NCI-H1092 treated with DMSO at 0.1 percent for 48 hours (cell line): ENCODE measurements at regions not wholly inside any gene's neighbourhood (a gene's known extent, or its start where the extent isn't known, plus 50 kb on each side); places are given as distances from the start of the nearest gene placed in this dataset.
A peak's percentile ranks its signal among the peaks of the same experiment; 100 is the strongest.

Experiments used
- DNase-seq: peaks from one replicate; lab custom pipeline; 2025; lab: John Stamatoyannopoulos, UW

GRCh38 chr1:68551459-68551858 lies 54.6 kb upstream of the DEPDC1 start:
- DNase-seq, result no peak

GRCh38 chr1:68558321-68559026 lies 61.6 kb upstream of the DEPDC1 start:
- DNase-seq, result no peak

- DNase-seq, result no peak
Observed at GRCh38 chr1:68565923-68566322, 69.0 kb upstream of the DEPDC1 start.

GRCh38 chr1:68570871-68571270 lies 74.0 kb upstream of the DEPDC1 start:
- no peak for DNase-seq

- DNase-seq, result no peak
Observed at GRCh38 chr1:68571454-68572235, 74.8 kb upstream of the DEPDC1 start.

- DNase-seq, result peak; percentile 5
Observed at GRCh38 chr1:68585351-68585750, 88.5 kb upstream of the DEPDC1 start.

GRCh38 chr1:68586766-68587165 lies 89.9 kb upstream of the DEPDC1 start:
- DNase-seq, result no peak

- no peak for DNase-seq
Observed at GRCh38 chr1:68588304-68588703, 91.4 kb upstream of the DEPDC1 start.

- DNase-seq, result no peak
Observed at GRCh38 chr1:68590473-68590872, 93.6 kb upstream of the DEPDC1 start.

GRCh38 chr1:68594851-68595250 lies 98.0 kb upstream of the DEPDC1 start:
- DNase-seq, result no peak

- no peak for DNase-seq
Observed at GRCh38 chr1:68600049-68600661, 103.3 kb upstream of the DEPDC1 start.

- no peak for DNase-seq
Observed at GRCh38 chr1:68608289-68608688, 111.4 kb upstream of the DEPDC1 start.

- DNase-seq, result no peak
Observed at GRCh38 chr1:68615312-68615711, 118.4 kb upstream of the DEPDC1 start.

GRCh38 chr1:68617942-68618341 lies 121.1 kb upstream of the DEPDC1 start:
- DNase-seq, result no peak

GRCh38 chr1:68620571-68620970 lies 123.7 kb upstream of the DEPDC1 start:
- DNase-seq, result no peak

- DNase-seq, result no peak
Observed at GRCh38 chr1:68623700-68624099, 126.8 kb upstream of the DEPDC1 start.

- no peak for DNase-seq
Observed at GRCh38 chr1:68624233-68624632, 127.4 kb upstream of the DEPDC1 start.

GRCh38 chr1:68625624-68626023 lies 128.7 kb upstream of the DEPDC1 start:
- no peak for DNase-seq

GRCh38 chr1:68633141-68633919 lies 136.4 kb upstream of the DEPDC1 start:
- DNase-seq, result no peak

GRCh38 chr1:68644504-68644903 lies 147.6 kb upstream of the DEPDC1 start:
- DNase-seq, result no peak

- no peak for DNase-seq
Observed at GRCh38 chr1:68651115-68651514, 154.2 kb upstream of the DEPDC1 start.

GRCh38 chr1:68653882-68654281 lies 157.0 kb upstream of the DEPDC1 start:
- DNase-seq, result no peak
